ENCODE measurements at regions not wholly inside any gene's neighbourhood (a gene's known extent, or its start where the extent isn't known, plus 50 kb on each side); places are given as distances from the start of the nearest gene placed in this dataset.

GRCh38 chr11:81578571-81578970 lies 1155.1 kb downstream of the FAM181B start:
- no peak for TF ChIP-seq CTCF (IDR thresholded peaks at IDR 0.05; ENCODE audit: low read length)
- no peak for TF ChIP-seq EZH2 (IDR thresholded peaks at IDR 0.05; ENCODE audit: borderline replicate concordance, low read length)

Data from OCI-LY1 (cell line).